MM.1S (cell line): ENCODE measurements at regions not wholly inside any gene's neighbourhood (a gene's known extent, or its start where the extent isn't known, plus 50 kb on each side); places are given as distances from the start of the nearest gene placed in this dataset.

ENCODE experiments used
- DNase-seq: peaks from one replicate; pipeline ENCODE4 v3.0.0-alpha.2; 2015
- H2AFZ ChIP-seq: fragments of 300-600 bp; sonication (generic); 2 replicates; pipeline ENCODE4 v1.6.0; 2016; ENCODE audit warnings: antibody characterized with exemption, low read length
- H3F3A ChIP-seq: fragments of 300-600 bp; sonication (generic); 2 replicates; pipeline ENCODE4 v1.6.1; 2016; ENCODE audit warnings: mild to moderate bottlenecking, antibody characterized with exemption, low read length, moderate library complexity, mixed read lengths; ENCODE audit not compliant: insufficient read depth
- H3K27ac ChIP-seq: fragments of 300-600 bp; sonication (generic); 2 replicates; pipeline ENCODE4 v1.5.1; 2016; ENCODE audit warnings: mild to moderate bottlenecking, low read length
- H3K27me3 ChIP-seq: fragments of 300-600 bp; sonication (generic); replicated peaks from 2 replicates; pipeline ENCODE4 v1.6.0; 2016; ENCODE audit warnings: low read length; ENCODE audit not compliant: insufficient read depth
- H3K36me3 ChIP-seq: fragments of 300-600 bp; sonication (generic); replicated peaks from 2 replicates; pipeline ENCODE4 v1.6.1; 2016; ENCODE audit warnings: mild to moderate bottlenecking, low read length, mixed read lengths; ENCODE audit not compliant: insufficient read depth
- H3K4me1 ChIP-seq: fragments of 300-600 bp; sonication (generic); 2 replicates; pipeline ENCODE4 v1.6.1; 2016; ENCODE audit warnings: low read length, mixed read lengths
- H3K4me2 ChIP-seq: fragments of 300-600 bp; sonication (generic); 2 replicates; pipeline ENCODE4 v1.6.0; 2016; ENCODE audit warnings: low read depth, low read length
- H3K4me3 ChIP-seq: fragments of 300-600 bp; sonication (generic); 2 replicates; pipeline ENCODE4 v1.5.1; 2016; ENCODE audit warnings: low read length, mixed read lengths
- H3K79me2 ChIP-seq: fragments of 300-600 bp; sonication (generic); 2 replicates; pipeline ENCODE4 v1.6.1; 2016; ENCODE audit warnings: mixed run types, low read length, mixed read lengths
- H3K9ac ChIP-seq: fragments of 300-600 bp; sonication (generic); 2 replicates; pipeline ENCODE4 v1.6.1; 2016; ENCODE audit warnings: low read length, mixed read lengths
- H3K9me2 ChIP-seq: fragments of 300-600 bp; sonication (generic); replicated peaks from 2 replicates; pipeline ENCODE4 v1.6.1; 2016; ENCODE audit warnings: mild to moderate bottlenecking, low read length, mixed read lengths; ENCODE audit not compliant: insufficient read depth
- H3K9me3 ChIP-seq: fragments of 300-600 bp; sonication (generic); replicated peaks from 2 replicates; pipeline ENCODE4 v1.6.1; 2016; ENCODE audit warnings: mild to moderate bottlenecking, low read length, mixed read lengths; ENCODE audit not compliant: insufficient read depth
- H4K20me1 ChIP-seq: fragments of 300-600 bp; sonication (generic); 2 replicates; pipeline ENCODE4 v1.6.1; 2016; ENCODE audit warnings: mild to moderate bottlenecking, low read length, moderate library complexity, mixed read lengths; ENCODE audit not compliant: insufficient read depth
- CTCF ChIP-seq: fragments of 300-600 bp; sonication (generic); IDR thresholded peaks from 2 replicates; pipeline ENCODE4 v1.5.1; 2016; ENCODE audit warnings: antibody characterized with exemption, low read length, mixed read lengths
- EZH2 ChIP-seq: fragments of 300-600 bp; sonication (generic); optimal IDR thresholded peaks from 2 replicates; pipeline ENCODE3; 2017; ENCODE audit warnings: low read depth, mild to moderate bottlenecking, antibody characterized with exemption, low read length, mixed read lengths
- EZH2phosphoT487 ChIP-seq: fragments of 300-600 bp; sonication (generic); IDR thresholded peaks from 2 replicates; pipeline ENCODE4 v1.6.1; 2018; ENCODE audit warnings: antibody characterized with exemption, low read length

- Histone ChIP-seq H3K4me1 (no peaks in the 10 kb centered on the region), H3K9ac (no peak overlapping the region), H3K79me2 (no peaks in the 10 kb centered on the region), H3K4me2 (no peak overlapping the region), H2AFZ (no peak overlapping the region), H3K36me3 (no peaks in the 10 kb centered on the region), H3K27me3 (no peaks in the 10 kb centered on the region), H3F3A (no peaks in the 10 kb centered on the region), H3K27ac (no peak overlapping the region), H3K9me3 (no peaks in the 10 kb centered on the region), H3K4me3 (no peak overlapping the region), H4K20me1 (no peaks in the 10 kb centered on the region), H3K9me2 (no peaks in the 10 kb centered on the region)
- DNase-seq, result no peak
- TF ChIP-seq EZH2phosphoT487, result no peak
- no peak for TF ChIP-seq CTCF
- no peak for TF ChIP-seq EZH2
Observed at GRCh38 chr6:148222376-148222775, 120.3 kb upstream of the SASH1 start.

GRCh38 chr6:148222846-148223245 is 119.8 kb upstream of the SASH1 start:
- H3K9ac ChIP-seq, result no peak overlapping the region
- TF ChIP-seq CTCF (no peak), EZH2 (no peak), EZH2phosphoT487 (no peak)
- H4K20me1 ChIP-seq, result no peaks in the 10 kb centered on the region
- no peaks in the 10 kb centered on the region for H3K36me3 ChIP-seq
- no peaks in the 10 kb centered on the region for H3K4me1 ChIP-seq
- no peaks in the 10 kb centered on the region for H3K9me2 ChIP-seq
- H3K27ac ChIP-seq, result no peak overlapping the region
- no peak overlapping the region for H2AFZ ChIP-seq
- no peaks in the 10 kb centered on the region for H3K79me2 ChIP-seq
- H3K27me3 ChIP-seq, result no peaks in the 10 kb centered on the region
- DNase-seq, result no peak
- no peaks in the 10 kb centered on the region for H3F3A ChIP-seq
- no peak overlapping the region for H3K4me2 ChIP-seq
- H3K4me3 ChIP-seq, result no peak overlapping the region
- H3K9me3 ChIP-seq, result no peaks in the 10 kb centered on the region

- Histone ChIP-seq H3K4me2 (no peak overlapping the region), H3K79me2 (no peaks in the 10 kb centered on the region), H3K9me3 (no peaks in the 10 kb centered on the region), H3F3A (no peaks in the 10 kb centered on the region), H3K4me1 (no peaks in the 10 kb centered on the region), H4K20me1 (no peaks in the 10 kb centered on the region), H2AFZ (no peak overlapping the region), H3K9ac (no peak overlapping the region), H3K27ac (no peak overlapping the region), H3K9me2 (no peaks in the 10 kb centered on the region), H3K27me3 (no peaks in the 10 kb centered on the region), H3K36me3 (no peaks in the 10 kb centered on the region), H3K4me3 (no peak overlapping the region)
- no peak for DNase-seq
- TF ChIP-seq CTCF (no peak), EZH2 (no peak), EZH2phosphoT487 (no peak)
Observed at GRCh38 chr6:148223424-148223842, 119.2 kb upstream of the SASH1 start.
